HG02840 (cell line): ENCODE measurements at regions not wholly inside any gene's neighbourhood (a gene's known extent, or its start where the extent isn't known, plus 50 kb on each side); places are given as distances from the start of the nearest gene placed in this dataset.
"Not testable (repeated sequence)": the region's sequence is repeated elsewhere in the genome, so short reads cannot be mapped to it uniquely, and the experiment has no call there.

Source experiments
- ATAC-seq: cut with Tn5 transposase; IDR thresholded peaks from one replicate; pipeline ENCODE4 v1.9.1; 2021; ENCODE audit warnings: mild to moderate bottlenecking, moderate library complexity, moderate number of reproducible peaks; ENCODE audit not compliant: unreplicated experiment, low FRiP score

- no peak for ATAC-seq
These were observed 201.3 kb downstream of the HINT1 start for GRCh38 chr5:130963798-130964197.

GRCh38 chr5:130957151-130957550, 207.9 kb downstream of the HINT1 start:
- no peak for ATAC-seq

- no peak for ATAC-seq
These were observed 210.0 kb downstream of the HINT1 start for GRCh38 chr5:130955041-130955440.

- no peak for ATAC-seq
These were observed 210.7 kb downstream of the HINT1 start for GRCh38 chr5:130954336-130954735.

- no peak for ATAC-seq
These were observed 226.0 kb downstream of the HINT1 start for GRCh38 chr5:130939059-130939458.

GRCh38 chr5:130937046-130937445, 228.0 kb downstream of the HINT1 start:
- ATAC-seq, result no peak

- ATAC-seq, result no peak
These were observed 241.4 kb downstream of the HINT1 start for GRCh38 chr5:130923543-130924124.

GRCh38 chr5:130912088-130912487, 253.0 kb downstream of the HINT1 start:
- ATAC-seq, result no peak

- ATAC-seq, result no peak
These were observed 256.9 kb downstream of the HINT1 start for GRCh38 chr5:130908186-130908585.

GRCh38 chr5:130897537-130898195, 267.4 kb downstream of the HINT1 start:
- not testable (repeated sequence) for ATAC-seq

GRCh38 chr5:130897181-130897536, 267.9 kb downstream of the HINT1 start:
- not testable (repeated sequence) for ATAC-seq

GRCh38 chr5:130896636-130897035, 268.4 kb downstream of the HINT1 start:
- no peak for ATAC-seq

GRCh38 chr5:130893006-130893405, 272.1 kb downstream of the HINT1 start:
- no peak for ATAC-seq

- ATAC-seq, result no peak
These were observed 274.4 kb downstream of the HINT1 start for GRCh38 chr5:130890610-130891009.

- ATAC-seq, result no peak
These were observed 279.4 kb downstream of the HINT1 start for GRCh38 chr5:130885691-130886090.

GRCh38 chr5:130885027-130885426, 280.0 kb downstream of the HINT1 start:
- no peak for ATAC-seq

- ATAC-seq, result no peak
These were observed 281.0 kb downstream of the HINT1 start for GRCh38 chr5:130884023-130884422.

- ATAC-seq, result no peak
These were observed 289.4 kb downstream of the HINT1 start for GRCh38 chr5:130875656-130876055.

GRCh38 chr5:130874861-130875417, 290.1 kb downstream of the HINT1 start:
- no peak for ATAC-seq

GRCh38 chr5:130871346-130872086, 293.5 kb downstream of the HINT1 start:
- ATAC-seq, result no peak

GRCh38 chr5:130870691-130871090, 294.4 kb downstream of the HINT1 start:
- no peak for ATAC-seq
